ENCODE measurements at regions not wholly inside any gene's neighbourhood (a gene's known extent, or its start where the extent isn't known, plus 50 kb on each side); places are given as distances from the start of the nearest gene placed in this dataset.

- DNase-seq (ENCODE audit: low spot score), result no peak
Observed at GRCh38 chr5:22988937-22989336, 135.8 kb upstream of the CDH12 start.

GRCh38 chr5:22986281-22986680 lies 133.1 kb upstream of the CDH12 start:
- Histone ChIP-seq H3K79me2 (no peaks in the 10 kb centered on the region), H3K9me2 (replicated peaks; ENCODE audit: insufficient read depth) (peaks cover 4% of the 10 kb centered on the region), H3K9me3 (ENCODE audit: low read depth) (no peaks in the 10 kb centered on the region), H3K4me3 (no peak overlapping the region), H3K4me2 (no peak overlapping the region), H3K4me1 (ENCODE audit: insufficient read depth) (no peaks in the 10 kb centered on the region), H3K36me3 (replicated peaks; ENCODE audit: insufficient read depth, low read depth) (no peaks in the 10 kb centered on the region), H4K20me1 (ENCODE audit: insufficient read depth, poor library complexity, severe bottlenecking) (no peaks in the 10 kb centered on the region), H2AFZ (no peak overlapping the region), H3K27ac (no peak overlapping the region), H3K27me3 (no peaks in the 10 kb centered on the region)
- TF ChIP-seq EZH2 (IDR thresholded peaks at IDR 0.05; ENCODE audit: borderline replicate concordance), result no peak
- no peak for DNase-seq (ENCODE audit: low spot score)

More at GRCh38 chr5:22988937-22989336, 135.8 kb upstream of the CDH12 start:
- 84% methylated on average over 6 of the region's 6 CpGs for WGBS (ENCODE audit: low lambda C conversion rate, missing lambda C conversion rate)
- no peaks in the 10 kb centered on the region for H3K9me3 ChIP-seq (ENCODE audit: low read depth)
- no peaks in the 10 kb centered on the region for H3K79me2 ChIP-seq
- no peaks in the 10 kb centered on the region for H3K4me1 ChIP-seq (ENCODE audit: insufficient read depth)
- no peaks in the 10 kb centered on the region for H3K27me3 ChIP-seq
- peaks cover 4% of the 10 kb centered on the region for H3K9me2 ChIP-seq (replicated peaks; ENCODE audit: insufficient read depth)
- H3K4me3 ChIP-seq, result no peak overlapping the region
- H3K27ac ChIP-seq, result no peak overlapping the region
- no peaks in the 10 kb centered on the region for H3K36me3 ChIP-seq (replicated peaks; ENCODE audit: insufficient read depth, low read depth)
- no peak overlapping the region for H3K4me2 ChIP-seq
- TF ChIP-seq EZH2 (IDR thresholded peaks at IDR 0.05; ENCODE audit: borderline replicate concordance) (no peak), EZH2phosphoT487 (IDR thresholded peaks at IDR 0.05; ENCODE audit: low read depth, severe bottlenecking, unreplicated experiment) (no peak), CTCF (IDR thresholded peaks at IDR 0.05; ENCODE audit: poor library complexity) (no peak)
- H4K20me1 ChIP-seq (ENCODE audit: insufficient read depth, poor library complexity, severe bottlenecking), result no peaks in the 10 kb centered on the region
- no peak overlapping the region for H2AFZ ChIP-seq

- no peak for TF ChIP-seq EZH2phosphoT487 (IDR thresholded peaks at IDR 0.05; ENCODE audit: low read depth, severe bottlenecking, unreplicated experiment)
- TF ChIP-seq CTCF (IDR thresholded peaks at IDR 0.05; ENCODE audit: poor library complexity), result no peak
- no peak for TF ChIP-seq EZH2 (IDR thresholded peaks at IDR 0.05; ENCODE audit: borderline replicate concordance)
- DNase-seq (ENCODE audit: low spot score), result no peak
- 92% methylated on average over 1 of the region's 1 CpG for WGBS (ENCODE audit: low lambda C conversion rate, missing lambda C conversion rate)
Observed at GRCh38 chr5:22985446-22985845, 132.3 kb upstream of the CDH12 start.

GRCh38 chr5:22970956-22971618 lies 117.9 kb upstream of the CDH12 start:
- no peak overlapping the region for H2AFZ ChIP-seq
- no peaks in the 10 kb centered on the region for H3K27me3 ChIP-seq
- no peak overlapping the region for H3K27ac ChIP-seq
- no peaks in the 10 kb centered on the region for H3K9me3 ChIP-seq (ENCODE audit: low read depth)
- no peaks in the 10 kb centered on the region for H3K79me2 ChIP-seq
- H3K4me1 ChIP-seq (ENCODE audit: insufficient read depth), result no peaks in the 10 kb centered on the region
- H3K9me2 ChIP-seq (replicated peaks; ENCODE audit: insufficient read depth), result no peaks in the 10 kb centered on the region
- H3K4me3 ChIP-seq, result no peak overlapping the region
- no peak overlapping the region for H3K4me2 ChIP-seq
- no peaks in the 10 kb centered on the region for H3K36me3 ChIP-seq (replicated peaks; ENCODE audit: insufficient read depth, low read depth)
- no peaks in the 10 kb centered on the region for H4K20me1 ChIP-seq (ENCODE audit: insufficient read depth, poor library complexity, severe bottlenecking)
- DNase-seq (ENCODE audit: low spot score), result no peak
- WGBS (ENCODE audit: low lambda C conversion rate, missing lambda C conversion rate), result 96% methylated on average over 8 of the region's 8 CpGs
- TF ChIP-seq EZH2 (IDR thresholded peaks at IDR 0.05; ENCODE audit: borderline replicate concordance) (no peak), CTCF (IDR thresholded peaks at IDR 0.05; ENCODE audit: poor library complexity) (no peak), EZH2phosphoT487 (IDR thresholded peaks at IDR 0.05; ENCODE audit: low read depth, severe bottlenecking, unreplicated experiment) (no peak)

More at GRCh38 chr5:22985446-22985845, 132.3 kb upstream of the CDH12 start:
- Histone ChIP-seq H2AFZ (no peak overlapping the region), H3K4me3 (no peak overlapping the region), H3K27ac (no peak overlapping the region), H3K27me3 (no peaks in the 10 kb centered on the region), H3K36me3 (replicated peaks; ENCODE audit: insufficient read depth, low read depth) (no peaks in the 10 kb centered on the region), H3K9me2 (replicated peaks; ENCODE audit: insufficient read depth) (peaks cover 4% of the 10 kb centered on the region), H3K4me1 (ENCODE audit: insufficient read depth) (no peaks in the 10 kb centered on the region), H3K79me2 (no peaks in the 10 kb centered on the region), H3K4me2 (no peak overlapping the region), H3K9me3 (ENCODE audit: low read depth) (no peaks in the 10 kb centered on the region), H4K20me1 (ENCODE audit: insufficient read depth, poor library complexity, severe bottlenecking) (no peaks in the 10 kb centered on the region)

Measured in hepatocyte (in vitro differentiated cells).